SU-DHL-6 (cell line): ENCODE measurements at regions not wholly inside any gene's neighbourhood (a gene's known extent, or its start where the extent isn't known, plus 50 kb on each side); places are given as distances from the start of the nearest gene placed in this dataset.

Experiments
- H2AFZ ChIP-seq: fragments of 200-600 bp; sonication (generic); 2 replicates; pipeline ENCODE4 v1.6.1; 2014; ENCODE audit warnings: low read depth, mild to moderate bottlenecking, moderate library complexity, mixed read lengths, antibody characterized with exemption, low read length; ENCODE audit not compliant: severe bottlenecking
- H3F3A ChIP-seq: fragments of 200-600 bp; shearing (Covaris generic); 2 replicates; pipeline ENCODE4 v1.6.0; 2016; ENCODE audit warnings: antibody characterized with exemption, mild to moderate bottlenecking; ENCODE audit not compliant: insufficient read depth
- H3K27ac ChIP-seq: fragments of 200-600 bp; sonication (generic); 2 replicates; pipeline ENCODE4 v1.5.1; 2016; ENCODE audit warnings: low read depth, mild to moderate bottlenecking, low read length, moderate library complexity, mixed read lengths
- H3K27me3 ChIP-seq: fragments of 200-600 bp; sonication (generic), shearing (Covaris generic); 2 replicates; pipeline ENCODE4 v1.6.0; 2014; ENCODE audit warnings: mild to moderate bottlenecking, low read length
- H3K36me3 ChIP-seq: fragments of 200-600 bp; sonication (generic); 2 replicates; pipeline ENCODE4 v1.6.1; 2014; ENCODE audit warnings: mild to moderate bottlenecking, low read length, mixed read lengths
- H3K4me2 ChIP-seq: fragments of 300-600, 200-600 bp; shearing (Covaris generic), sonication (generic); 2 replicates; pipeline ENCODE4 v1.6.0; 2014; ENCODE audit warnings: low read length, low read depth, mild to moderate bottlenecking; ENCODE audit not compliant: poor library complexity, severe bottlenecking
- H3K4me3 ChIP-seq: fragments of 200-600 bp; sonication (generic); 2 replicates; pipeline ENCODE4 v1.5.1; 2014; ENCODE audit warnings: antibody characterized with exemption, low read length, mild to moderate bottlenecking, mixed read lengths; ENCODE audit not compliant: insufficient read depth, poor library complexity, severe bottlenecking
- H3K79me2 ChIP-seq: fragments of 200-600 bp; sonication (generic); 2 replicates; pipeline ENCODE4 v1.6.1; 2014; ENCODE audit warnings: mild to moderate bottlenecking, low read length, moderate library complexity; ENCODE audit not compliant: insufficient read depth
- H3K9ac ChIP-seq: fragments of 200-600 bp; sonication (generic); 2 replicates; pipeline ENCODE4 v1.7.0; 2014; ENCODE audit warnings: mild to moderate bottlenecking, low read length
- H3K9me2 ChIP-seq: fragments of 200-600 bp; sonication (generic); replicated peaks from 2 replicates; pipeline ENCODE4 v1.6.1; 2014; ENCODE audit warnings: low read length; ENCODE audit not compliant: insufficient read depth
- H3K9me3 ChIP-seq: fragments of 200-600 bp; sonication (generic); 2 replicates; pipeline ENCODE4 v1.6.1; 2014; ENCODE audit warnings: low read length, mixed read lengths; ENCODE audit not compliant: insufficient read depth
- H4K20me1 ChIP-seq: fragments of 200-600 bp; sonication (generic); 2 replicates; pipeline ENCODE4 v1.6.1; 2014; ENCODE audit warnings: low read depth, mild to moderate bottlenecking, antibody characterized with exemption, low read length, moderate library complexity, mixed read lengths
- CTCF ChIP-seq: fragments of 200-600 bp; sonication (generic); IDR thresholded peaks from one replicate; pipeline ENCODE4 v1.5.1; 2017; ENCODE audit warnings: antibody characterized with exemption, mild to moderate bottlenecking, low read length, moderate library complexity; ENCODE audit not compliant: insufficient read depth, poor library complexity, severe bottlenecking
- EZH2phosphoT487 ChIP-seq: fragments of 200-600 bp; sonication (generic), shearing (Covaris generic); conservative IDR thresholded peaks from 2 replicates; pipeline ENCODE4 v1.6.1; 2018; ENCODE audit warnings: mild to moderate bottlenecking, antibody characterized with exemption, low read length, moderate library complexity, mixed read lengths

- H3K79me2 ChIP-seq, result no peaks in the 10 kb centered on the region
- H3K27me3 ChIP-seq, result no peaks in the 10 kb centered on the region
- H3K27ac ChIP-seq, result no peak overlapping the region
- no peaks in the 10 kb centered on the region for H3K9me3 ChIP-seq
- H4K20me1 ChIP-seq, result no peaks in the 10 kb centered on the region
- H3K36me3 ChIP-seq, result no peaks in the 10 kb centered on the region
- no peak overlapping the region for H2AFZ ChIP-seq
- no peaks in the 10 kb centered on the region for H3K9me2 ChIP-seq
- no peaks in the 10 kb centered on the region for H3F3A ChIP-seq
- H3K4me3 ChIP-seq, result no peak overlapping the region
- no peak overlapping the region for H3K9ac ChIP-seq
- no peak overlapping the region for H3K4me2 ChIP-seq
- no peak for TF ChIP-seq EZH2phosphoT487
Observed at GRCh38 chr20:10745790-10746189, 72.0 kb upstream of the JAG1 start.

- Histone ChIP-seq H3K4me3 (no peak overlapping the region), H3K4me2 (no peak overlapping the region), H3K36me3 (no peaks in the 10 kb centered on the region), H3K27ac (no peak overlapping the region), H3K9ac (no peak overlapping the region), H4K20me1 (no peaks in the 10 kb centered on the region), H3K9me3 (no peaks in the 10 kb centered on the region), H3F3A (no peaks in the 10 kb centered on the region), H3K27me3 (no peaks in the 10 kb centered on the region), H3K79me2 (no peaks in the 10 kb centered on the region), H2AFZ (no peak overlapping the region), H3K9me2 (no peaks in the 10 kb centered on the region)
- TF ChIP-seq CTCF, result no peak
- no peak for TF ChIP-seq EZH2phosphoT487
Observed at GRCh38 chr20:10747019-10747418, 73.2 kb upstream of the JAG1 start.

- no peak overlapping the region for H3K9ac ChIP-seq
- H3K79me2 ChIP-seq, result no peaks in the 10 kb centered on the region
- H3K4me2 ChIP-seq, result no peak overlapping the region
- no peaks in the 10 kb centered on the region for H3K9me3 ChIP-seq
- no peaks in the 10 kb centered on the region for H3K27me3 ChIP-seq
- no peak overlapping the region for H3K4me3 ChIP-seq
- H3K9me2 ChIP-seq, result no peaks in the 10 kb centered on the region
- no peak overlapping the region for H2AFZ ChIP-seq
- H3K36me3 ChIP-seq, result no peaks in the 10 kb centered on the region
- H3K27ac ChIP-seq, result no peak overlapping the region
- H3F3A ChIP-seq, result no peaks in the 10 kb centered on the region
- no peaks in the 10 kb centered on the region for H4K20me1 ChIP-seq
- no peak for TF ChIP-seq CTCF
- TF ChIP-seq EZH2phosphoT487, result no peak
Observed at GRCh38 chr20:10749084-10749483, 75.3 kb upstream of the JAG1 start.

- Histone ChIP-seq H4K20me1 (no peaks in the 10 kb centered on the region), H3K27me3 (no peaks in the 10 kb centered on the region), H3K4me3 (no peak overlapping the region), H2AFZ (no peak overlapping the region), H3K9me3 (no peaks in the 10 kb centered on the region), H3K9ac (no peak overlapping the region), H3K4me2 (no peak overlapping the region), H3K79me2 (no peaks in the 10 kb centered on the region), H3K9me2 (no peaks in the 10 kb centered on the region), H3K36me3 (no peaks in the 10 kb centered on the region), H3F3A (no peaks in the 10 kb centered on the region), H3K27ac (no peak overlapping the region)
- TF ChIP-seq EZH2phosphoT487 (no peak), CTCF (no peak)
Observed at GRCh38 chr20:10752206-10752605, 78.4 kb upstream of the JAG1 start.
